ENCODE measurements at regions not wholly inside any gene's neighbourhood (a gene's known extent, or its start where the extent isn't known, plus 50 kb on each side); places are given as distances from the start of the nearest gene placed in this dataset.

- H3K27me3 ChIP-seq (ENCODE audit: insufficient read depth, poor library complexity, severe bottlenecking), result no peaks in the 10 kb centered on the region
- TF ChIP-seq GABPA (IDR thresholded peaks at IDR 0.05; ENCODE audit: low read depth), result no peak
- TF ChIP-seq POLR2AphosphoS5 (IDR thresholded peaks at IDR 0.05; ENCODE audit: low read depth), result no peak
- no peak for TF ChIP-seq REST (IDR thresholded peaks at IDR 0.05; ENCODE audit: insufficient replicate concordance, low read depth)
- no peak for TF ChIP-seq CTCF (IDR thresholded peaks at IDR 0.05; ENCODE audit: insufficient read depth, low read length)
- TF ChIP-seq SPI1 (IDR thresholded peaks at IDR 0.05; ENCODE audit: borderline replicate concordance, low read depth), result no peak
- no peak for DNase-seq (ENCODE audit: low read depth in 1 of 2, low spot score in 1 of 2)
- no peak overlapping the region for H3K27ac ChIP-seq (replicated peaks)
- no peak overlapping the region for H3K4me3 ChIP-seq (replicated peaks; ENCODE audit: insufficient read depth, low read length)
These were observed 70.6 kb downstream of the NPS start for GRCh38 chr10:127619546-127620325.

- TF ChIP-seq POLR2AphosphoS5 (IDR thresholded peaks at IDR 0.05; ENCODE audit: low read depth) (no peak), SPI1 (IDR thresholded peaks at IDR 0.05; ENCODE audit: borderline replicate concordance, low read depth) (no peak)
- Histone ChIP-seq H3K4me3 (replicated peaks; ENCODE audit: insufficient read depth, low read length) (no peak overlapping the region), H3K27ac (replicated peaks) (no peak overlapping the region), H3K27me3 (ENCODE audit: insufficient read depth, poor library complexity, severe bottlenecking) (no peaks in the 10 kb centered on the region)
- no peak for DNase-seq (ENCODE audit: low read depth in 1 of 2, low spot score in 1 of 2)
These were observed 86.8 kb downstream of the NPS start for GRCh38 chr10:127635882-127636281.

GRCh38 chr10:127648885-127649284 is 88.1 kb upstream of the FOXI2 start:
- Histone ChIP-seq H3K27ac (replicated peaks) (no peak overlapping the region), H3K4me3 (replicated peaks; ENCODE audit: insufficient read depth, low read length) (no peak overlapping the region), H3K27me3 (ENCODE audit: insufficient read depth, poor library complexity, severe bottlenecking) (no peaks in the 10 kb centered on the region)
- no peak for TF ChIP-seq SPI1 (IDR thresholded peaks at IDR 0.05; ENCODE audit: borderline replicate concordance, low read depth)
- no peak for TF ChIP-seq CTCF (IDR thresholded peaks at IDR 0.05; ENCODE audit: insufficient read depth, low read length)
- TF ChIP-seq GABPA (IDR thresholded peaks at IDR 0.05; ENCODE audit: low read depth), result no peak
- no peak for TF ChIP-seq POLR2AphosphoS5 (IDR thresholded peaks at IDR 0.05; ENCODE audit: low read depth)
- no peak for TF ChIP-seq REST (IDR thresholded peaks at IDR 0.05; ENCODE audit: insufficient replicate concordance, low read depth)
- no peak for DNase-seq (ENCODE audit: low read depth in 1 of 2, low spot score in 1 of 2)

- Histone ChIP-seq H3K27ac (replicated peaks) (no peak overlapping the region), H3K4me3 (replicated peaks; ENCODE audit: insufficient read depth, low read length) (no peak overlapping the region), H3K27me3 (ENCODE audit: insufficient read depth, poor library complexity, severe bottlenecking) (no peaks in the 10 kb centered on the region)
- peak in 1 of 2 experiments; percentile 29 for DNase-seq (ENCODE audit: low read depth in 1 of 2, low spot score in 1 of 2)
- no peak for TF ChIP-seq REST (IDR thresholded peaks at IDR 0.05; ENCODE audit: insufficient replicate concordance, low read depth)
- TF ChIP-seq SPI1 (IDR thresholded peaks at IDR 0.05; ENCODE audit: borderline replicate concordance, low read depth), result no peak
- no peak for TF ChIP-seq GABPA (IDR thresholded peaks at IDR 0.05; ENCODE audit: low read depth)
- no peak for TF ChIP-seq POLR2AphosphoS5 (IDR thresholded peaks at IDR 0.05; ENCODE audit: low read depth)
- peak; percentile 3 for TF ChIP-seq CTCF (IDR thresholded peaks at IDR 0.05; ENCODE audit: insufficient read depth, low read length)
These were observed 87.3 kb upstream of the FOXI2 start for GRCh38 chr10:127649642-127650041.
